H1 (cell line): ENCODE measurements at regions not wholly inside any gene's neighbourhood (a gene's known extent, or its start where the extent isn't known, plus 50 kb on each side); places are given as distances from the start of the nearest gene placed in this dataset.

Experiments
- CTCF ChIA-PET: fragments of 300-600 bp; sonication (Branson Sonifier 250); formaldehyde crosslinking; loops from one replicate; lab custom pipeline; 2021; ENCODE audit not compliant: partially characterized antibody; lab: Charles Lee
- POLR2A ChIA-PET: fragments of 300-600 bp; sonication (Branson Sonifier 250); formaldehyde crosslinking; loops from one replicate; lab custom pipeline; 2021; ENCODE audit warnings: inconsistent platforms; ENCODE audit not compliant: partially characterized antibody; lab: Charles Lee
- DNase-seq, 2 experiments: peaks; one replicate each; pipeline versions ENCODE4 v3.0.0 to v3.0.0-alpha.2; 2010 to 2022; ENCODE audit warnings: low spot score in 2 of 2, low read depth in 1 of 2, mixed read lengths in 1 of 2
- FAIRE-seq: peaks from 2 replicates; lab custom pipeline; 2011; peaks lifted over from hg19 to GRCh38; lab: Jason Lieb, UNC
- H2AFZ ChIP-seq: 2 replicates; pipeline ENCODE4 v1.8.1; 2012; ENCODE audit warnings: low read length, inconsistent platforms
- H2AK5ac ChIP-seq: 2 replicates; pipeline ENCODE4 v1.6.1; 2013; ENCODE audit warnings: low read depth, low read length
- H2BK120ac ChIP-seq: replicated peaks from 2 replicates; pipeline ENCODE3; 2013; ENCODE audit warnings: low read depth, low read length, inconsistent platforms
- H2BK12ac ChIP-seq: 2 replicates; pipeline ENCODE4 v1.6.1; 2013; ENCODE audit warnings: low read depth, low read length
- H2BK15ac ChIP-seq: 2 replicates; pipeline ENCODE4 v1.6.1; 2013; ENCODE audit warnings: low read length
- H2BK20ac ChIP-seq: 2 replicates; pipeline ENCODE4 v1.6.1; 2013; ENCODE audit warnings: low read length
- H2BK5ac ChIP-seq: 2 replicates; pipeline ENCODE4 v1.6.1; 2013; ENCODE audit warnings: low read depth, low read length
- H3K14ac ChIP-seq: 2 replicates; pipeline ENCODE4 v1.6.1; 2013; ENCODE audit warnings: inconsistent platforms; ENCODE audit not compliant: insufficient read length
- H3K18ac ChIP-seq: 2 replicates; pipeline ENCODE4 v1.6.1; 2013; ENCODE audit warnings: low read length; ENCODE audit errors: extremely low read depth
- H3K23ac ChIP-seq: 2 replicates; pipeline ENCODE4 v1.6.1; 2013; ENCODE audit warnings: inconsistent platforms; ENCODE audit not compliant: insufficient read length
- H3K23me2 ChIP-seq: 2 replicates; pipeline ENCODE4 v1.6.1; 2013; ENCODE audit warnings: low read depth, low read length
- H3K27ac ChIP-seq: 2 replicates; pipeline ENCODE4 v1.6.1; 2011; ENCODE audit warnings: low read depth, low read length, inconsistent platforms
- H3K27me3 ChIP-seq, 4 experiments: replicated peaks in 1 of 4; 1 replicate in 1 of 4; 2 replicates in 3 of 4; pipeline versions ENCODE4 v1.6.1 to v1.8.1; 2011 to 2013; ENCODE audit warnings: low read length in 3 of 4, mild to moderate bottlenecking in 3 of 4, inconsistent platforms in 2 of 4, mixed read lengths in 2 of 4, moderate library complexity in 1 of 4; ENCODE audit not compliant: control insufficient read depth in 3 of 4, insufficient read depth in 3 of 4; ENCODE audit errors: extremely low read depth in 1 of 4
- H3K36me3 ChIP-seq, 4 experiments: 2 replicates each; pipeline versions ENCODE4 v1.6.1 to v1.8.1; 2011 to 2013; ENCODE audit warnings: mild to moderate bottlenecking in 4 of 4, low read length in 3 of 4, moderate library complexity in 2 of 4, control low read depth in 1 of 4, inconsistent platforms in 1 of 4; ENCODE audit not compliant: insufficient read depth in 4 of 4, control insufficient read depth in 2 of 4
- H3K4ac ChIP-seq: replicated peaks from 2 replicates; pipeline ENCODE3; 2013; ENCODE audit warnings: low read length, low read depth, mixed read lengths, inconsistent platforms; ENCODE audit not compliant: insufficient read length
- H3K4me1 ChIP-seq, 4 experiments: replicated peaks in 1 of 4; 1 replicate in 1 of 4; 2 replicates in 3 of 4; pipeline versions ENCODE4 v1.6.1 to v1.8.1; 2011 to 2013; ENCODE audit warnings: low read length in 3 of 4, inconsistent platforms in 2 of 4, mixed read lengths in 1 of 4; ENCODE audit not compliant: insufficient read depth in 4 of 4, control insufficient read depth in 3 of 4
- H3K4me2 ChIP-seq, 2 experiments: 2 replicates each; pipeline versions ENCODE4 v1.6.1 to v1.8.1; 2011 to 2013; ENCODE audit warnings: low read depth in 2 of 2, low read length in 2 of 2, control low read depth in 1 of 2, inconsistent platforms in 1 of 2, mild to moderate bottlenecking in 1 of 2; ENCODE audit not compliant: insufficient read depth in 1 of 2
- H3K4me3 ChIP-seq, 4 experiments: fragments of 200-600, 300-600 bp in 1 of 4; sonication (generic), shearing (Covaris generic), sonication (Bioruptor Twin) in 1 of 4; 2 replicates each; pipeline versions ENCODE4 v1.5.1 to v1.8.1; 2011 to 2016; ENCODE audit warnings: low read length in 4 of 4, low read depth in 3 of 4, control low read depth in 2 of 4, inconsistent platforms in 2 of 4, mild to moderate bottlenecking in 2 of 4, mixed read lengths in 1 of 4, moderate library complexity in 1 of 4; ENCODE audit not compliant: insufficient read depth in 2 of 4; ENCODE audit errors: extremely low read depth in 1 of 4
- H3K56ac ChIP-seq: replicated peaks from 2 replicates; pipeline ENCODE3; 2013; ENCODE audit warnings: low read depth, mild to moderate bottlenecking, mixed read lengths, low read length, inconsistent platforms; ENCODE audit not compliant: insufficient read length
- H3K79me1 ChIP-seq: 2 replicates; pipeline ENCODE4 v1.6.1; 2013; ENCODE audit warnings: low read depth, low read length, control low read depth
- H3K79me2 ChIP-seq, 2 experiments: 2 replicates each; pipeline versions ENCODE4 v1.6.1 to v1.8.1; 2012 to 2013; ENCODE audit warnings: low read length in 2 of 2, mild to moderate bottlenecking in 2 of 2, inconsistent platforms in 1 of 2; ENCODE audit not compliant: insufficient read depth in 2 of 2, control insufficient read depth in 1 of 2
- H3K9ac ChIP-seq, 4 experiments: replicated peaks in 1 of 4; 1 replicate in 1 of 4; 2 replicates in 3 of 4; pipeline versions ENCODE4 v1.6.1 to v1.8.1; 2011 to 2013; ENCODE audit warnings: low read depth in 3 of 4, low read length in 3 of 4, control low read depth in 2 of 4, mild to moderate bottlenecking in 2 of 4, moderate library complexity in 2 of 4, inconsistent platforms in 1 of 4; ENCODE audit errors: extremely low read depth in 1 of 4
- H3K9me3 ChIP-seq, 2 experiments: 2 replicates each; pipeline versions ENCODE4 v1.6.1 to v1.8.1; 2012 to 2013; ENCODE audit warnings: mild to moderate bottlenecking in 2 of 2, moderate library complexity in 2 of 2, control low read depth in 1 of 2, inconsistent platforms in 1 of 2, low read depth in 1 of 2, low read length in 1 of 2, mixed read lengths in 1 of 2; ENCODE audit not compliant: insufficient read depth in 2 of 2
- H4K20me1 ChIP-seq, 2 experiments: replicated peaks in 1 of 2; 2 replicates each; pipeline versions ENCODE3 to v1.8.1; 2011 to 2013; ENCODE audit warnings: inconsistent platforms in 2 of 2, low read length in 2 of 2, mild to moderate bottlenecking in 1 of 2; ENCODE audit not compliant: insufficient read depth in 2 of 2, control insufficient read depth in 1 of 2
- H4K5ac ChIP-seq: 2 replicates; pipeline ENCODE4 v1.6.1; 2013; ENCODE audit warnings: low read length, low read depth, mixed read lengths, inconsistent platforms; ENCODE audit not compliant: insufficient read length
- H4K8ac ChIP-seq: 2 replicates; pipeline ENCODE4 v1.8.0; 2013; ENCODE audit warnings: mild to moderate bottlenecking, moderate library complexity, low read length, inconsistent platforms; ENCODE audit not compliant: insufficient read depth; ENCODE audit errors: extremely low read depth
- H4K91ac ChIP-seq: replicated peaks from 2 replicates; pipeline ENCODE3; 2013; ENCODE audit warnings: low read length, mixed read lengths, inconsistent platforms; ENCODE audit not compliant: insufficient read length
- CBX5 ChIP-seq: fragments of 300-800, 300-1000 bp; sonication (generic); IDR thresholded peaks from 2 replicates; pipeline ENCODE4 v1.7.1; 2016; ENCODE audit warnings: antibody characterized with exemption, low read length, low read depth
- CBX8 ChIP-seq: fragments of 300-800, 300-1000 bp; sonication (generic); IDR thresholded peaks from 2 replicates; pipeline ENCODE4 v1.7.1; 2016; ENCODE audit warnings: low read depth, low read length, borderline replicate concordance
- KDM4A ChIP-seq: IDR thresholded peaks from one replicate; pipeline ENCODE4 v1.7.1; 2012; ENCODE audit warnings: low read depth, mild to moderate bottlenecking, moderate library complexity, low read length, inconsistent platforms; ENCODE audit not compliant: severe bottlenecking
- PHF8 ChIP-seq: fragments of 200-600 bp; sonication (generic); conservative IDR thresholded peaks from 2 replicates; pipeline ENCODE4 v1.7.1; 2012; ENCODE audit warnings: low read depth, mild to moderate bottlenecking, inconsistent platforms, low read length, moderate library complexity
- RBBP5 ChIP-seq: IDR thresholded peaks from 2 replicates; pipeline ENCODE4 v1.7.1; 2012; ENCODE audit warnings: low read depth, mild to moderate bottlenecking, inconsistent platforms, low read length, moderate library complexity, borderline replicate concordance
- SP1 ChIP-seq: IDR thresholded peaks from 2 replicates; pipeline ENCODE4 v1.6.1; 2011; ENCODE audit warnings: low read depth, low read length
- SRF ChIP-seq: IDR thresholded peaks from 2 replicates; pipeline ENCODE4 v1.6.1; 2011; ENCODE audit warnings: mild to moderate bottlenecking, low read depth, low read length, moderate library complexity
- SUZ12 ChIP-seq: fragments of 200-600 bp; sonication (generic); IDR thresholded peaks from 2 replicates; pipeline ENCODE4 v1.6.1; 2012; ENCODE audit warnings: mild to moderate bottlenecking, inconsistent platforms, low read length, moderate library complexity, mixed read lengths
- TAF1 ChIP-seq: IDR thresholded peaks from 2 replicates; pipeline ENCODE4 v1.6.1; 2011; ENCODE audit warnings: mild to moderate bottlenecking, low read depth, low read length
- TAF7 ChIP-seq: optimal IDR thresholded peaks from 2 replicates; pipeline ENCODE3; 2011; ENCODE audit warnings: low read depth, mild to moderate bottlenecking, inconsistent platforms, low read length, moderate library complexity, borderline replicate concordance
- TCF12 ChIP-seq: IDR thresholded peaks from 2 replicates; pipeline ENCODE4 v1.6.1; 2011; ENCODE audit warnings: low read depth, mild to moderate bottlenecking, low read length
- WGBS, 2 experiments: shearing (Covaris generic) in 1 of 2; methylation state at CpG; one replicate each; pipeline versions ENCODE4 v1.1.6 to v1.1.7; 2013 to 2015; ENCODE audit warnings: low lambda C conversion rate in 2 of 2, mixed read lengths in 2 of 2, inconsistent platforms in 1 of 2, low coverage in 1 of 2, missing lambda C conversion rate in 1 of 2; ENCODE audit not compliant: insufficient replicate concordance in 2 of 2, insufficient coverage in 1 of 2, insufficient read length in 1 of 2; ENCODE audit errors: extremely low coverage in 1 of 2, missing lambda C conversion rate in 1 of 2; 5-methylcytosine and 5-hydroxymethylcytosine counted together

GRCh38 chr10:3588816-3589215, 196.2 kb downstream of the KLF6 start:
- H3K23me2 ChIP-seq: no peaks in the 10 kb centered on the region
- no peak overlapping the region for H3K4me2 ChIP-seq
- H4K91ac ChIP-seq: no peak overlapping the region
- H2BK120ac ChIP-seq: no peak overlapping the region
- no peak for FAIRE-seq
- H2BK5ac ChIP-seq: no peak overlapping the region
- H2AFZ ChIP-seq: no peak overlapping the region
- no peaks in the 10 kb centered on the region for H4K20me1 ChIP-seq
- H3K4ac ChIP-seq: no peak overlapping the region
- H3K14ac ChIP-seq: no peak overlapping the region
- no peak overlapping the region for H4K5ac ChIP-seq
- no peak overlapping the region for H2BK15ac ChIP-seq
- TF ChIP-seq SUZ12 (no peak), RBBP5 (no peak), CBX5 (no peak), TAF7 (no peak), SP1 (no peak), PHF8 (no peak), SRF (no peak), TAF1 (no peak), CBX8 (no peak), KDM4A (no peak), TCF12 (no peak)
- TF ChIP-seq, all 59 proteins: peak for 0
- H3K9me3 ChIP-seq: no peaks in the 10 kb centered on the region
- 87% methylated on average over 7 of the region's 7 CpGs; no CpG with 5 or more reads in 1 of the 2 experiments for WGBS, 2 experiments
- no peak overlapping the region for H3K27ac ChIP-seq
- no peaks in the 10 kb centered on the region for H3K79me2 ChIP-seq
- no peaks in the 10 kb centered on the region for H3K36me3 ChIP-seq
- no peak for DNase-seq
- H2BK20ac ChIP-seq: no peak overlapping the region
- ChIA-PET POLR2A (no interaction called here), CTCF (interaction anchor here (0.9 kb wide), 1 partner anchor 14 kb away, joined by 4 read pairs; no protein-coding TSS in a partner anchor)
- H3K56ac ChIP-seq: no peak overlapping the region
- no peak overlapping the region for H4K8ac ChIP-seq
- H3K4me3 ChIP-seq: no peak overlapping the region
- no peak overlapping the region for H3K18ac ChIP-seq
- no peaks in the 10 kb centered on the region for H3K79me1 ChIP-seq
- H3K27me3 ChIP-seq: no peaks in the 10 kb centered on the region
- no peak overlapping the region for H2AK5ac ChIP-seq
- H3K23ac ChIP-seq: no peak overlapping the region
- peaks cover 0 to 2% (median 0%) of the 10 kb centered on the region in 4 experiments; a peak in 1 of 7 replicates for H3K4me1 ChIP-seq
- H3K9ac ChIP-seq: no peak overlapping the region
- H2BK12ac ChIP-seq: no peak overlapping the region
